ENCODE measurements at regions not wholly inside any gene's neighbourhood (a gene's known extent, or its start where the extent isn't known, plus 50 kb on each side); places are given as distances from the start of the nearest gene placed in this dataset.

- Histone ChIP-seq H3K4me3 (ENCODE audit: low read depth, low read length, poor library complexity, severe bottlenecking) (no peak overlapping the region), H3F3A (ENCODE audit: insufficient read depth, low read length) (no peaks in the 10 kb centered on the region), H3K27ac (ENCODE audit: low read depth, low read length, poor library complexity, severe bottlenecking) (no peak overlapping the region), H2AFZ (ENCODE audit: low read length) (no peak overlapping the region), H3K79me2 (ENCODE audit: insufficient read depth, low read length) (no peaks in the 10 kb centered on the region), H3K9me2 (ENCODE audit: low read depth, low read length) (no peaks in the 10 kb centered on the region), H3K36me3 (ENCODE audit: insufficient read depth, low read length) (no peaks in the 10 kb centered on the region), H3K9ac (ENCODE audit: low read length) (no peak overlapping the region), H3K4me1 (ENCODE audit: insufficient read depth, low read length, severe bottlenecking) (no peaks in the 10 kb centered on the region), H4K20me1 (ENCODE audit: insufficient read depth, low read length) (no peaks in the 10 kb centered on the region), H3K4me2 (ENCODE audit: low read length) (no peak overlapping the region), H3K27me3 (ENCODE audit: insufficient read depth, low read length) (no peaks in the 10 kb centered on the region), H3K9me3 (ENCODE audit: low read length) (no peaks in the 10 kb centered on the region)
- TF ChIP-seq EZH2 (IDR thresholded peaks at IDR 0.05; ENCODE audit: borderline replicate concordance, low read length) (no peak), CTCF (IDR thresholded peaks at IDR 0.05; ENCODE audit: low read length) (no peak)
These were observed 1830.6 kb upstream of the CELF4 start for GRCh38 chr18:39396168-39396567.

- no peaks in the 10 kb centered on the region for H3K4me1 ChIP-seq (ENCODE audit: insufficient read depth, low read length, severe bottlenecking)
- H3K9ac ChIP-seq (ENCODE audit: low read length): no peak overlapping the region
- no peak overlapping the region for H3K27ac ChIP-seq (ENCODE audit: low read depth, low read length, poor library complexity, severe bottlenecking)
- H3K36me3 ChIP-seq (ENCODE audit: insufficient read depth, low read length): no peaks in the 10 kb centered on the region
- H3K9me2 ChIP-seq (ENCODE audit: low read depth, low read length): no peaks in the 10 kb centered on the region
- H3K4me2 ChIP-seq (ENCODE audit: low read length): no peak overlapping the region
- no peaks in the 10 kb centered on the region for H3F3A ChIP-seq (ENCODE audit: insufficient read depth, low read length)
- no peaks in the 10 kb centered on the region for H3K79me2 ChIP-seq (ENCODE audit: insufficient read depth, low read length)
- TF ChIP-seq CTCF (IDR thresholded peaks at IDR 0.05; ENCODE audit: low read length) (no peak), EZH2 (IDR thresholded peaks at IDR 0.05; ENCODE audit: borderline replicate concordance, low read length) (no peak)
- H2AFZ ChIP-seq (ENCODE audit: low read length): no peak overlapping the region
- H3K4me3 ChIP-seq (ENCODE audit: low read depth, low read length, poor library complexity, severe bottlenecking): no peak overlapping the region
- no peaks in the 10 kb centered on the region for H3K9me3 ChIP-seq (ENCODE audit: low read length)
- no peaks in the 10 kb centered on the region for H4K20me1 ChIP-seq (ENCODE audit: insufficient read depth, low read length)
- no peaks in the 10 kb centered on the region for H3K27me3 ChIP-seq (ENCODE audit: insufficient read depth, low read length)
These were observed 1824.3 kb upstream of the CELF4 start for GRCh38 chr18:39389800-39390379.

- H3K9me3 ChIP-seq (ENCODE audit: low read length): no peaks in the 10 kb centered on the region
- no peak overlapping the region for H2AFZ ChIP-seq (ENCODE audit: low read length)
- H3K4me2 ChIP-seq (ENCODE audit: low read length): no peak overlapping the region
- H3F3A ChIP-seq (ENCODE audit: insufficient read depth, low read length): no peaks in the 10 kb centered on the region
- no peaks in the 10 kb centered on the region for H3K79me2 ChIP-seq (ENCODE audit: insufficient read depth, low read length)
- H3K36me3 ChIP-seq (ENCODE audit: insufficient read depth, low read length): no peaks in the 10 kb centered on the region
- TF ChIP-seq EZH2 (IDR thresholded peaks at IDR 0.05; ENCODE audit: borderline replicate concordance, low read length) (no peak), CTCF (IDR thresholded peaks at IDR 0.05; ENCODE audit: low read length) (no peak)
- no peaks in the 10 kb centered on the region for H3K9me2 ChIP-seq (ENCODE audit: low read depth, low read length)
- no peaks in the 10 kb centered on the region for H3K4me1 ChIP-seq (ENCODE audit: insufficient read depth, low read length, severe bottlenecking)
- no peaks in the 10 kb centered on the region for H4K20me1 ChIP-seq (ENCODE audit: insufficient read depth, low read length)
- H3K27ac ChIP-seq (ENCODE audit: low read depth, low read length, poor library complexity, severe bottlenecking): no peak overlapping the region
- no peak overlapping the region for H3K4me3 ChIP-seq (ENCODE audit: low read depth, low read length, poor library complexity, severe bottlenecking)
- H3K27me3 ChIP-seq (ENCODE audit: insufficient read depth, low read length): no peaks in the 10 kb centered on the region
- no peak overlapping the region for H3K9ac ChIP-seq (ENCODE audit: low read length)
These were observed 1815.3 kb upstream of the CELF4 start for GRCh38 chr18:39380866-39381265.
